NCI-H2227 (cell line): ENCODE measurements at regions not wholly inside any gene's neighbourhood (a gene's known extent, or its start where the extent isn't known, plus 50 kb on each side); places are given as distances from the start of the nearest gene placed in this dataset.
"Not testable (repeated sequence)": the region's sequence is repeated elsewhere in the genome, so short reads cannot be mapped to it uniquely, and the experiment has no call there.

ENCODE experiments used
- DNase-seq: peaks from one replicate; lab custom pipeline; 2025; ENCODE audit not compliant: unreplicated experiment; lab: John Stamatoyannopoulos, UW

DNA sequence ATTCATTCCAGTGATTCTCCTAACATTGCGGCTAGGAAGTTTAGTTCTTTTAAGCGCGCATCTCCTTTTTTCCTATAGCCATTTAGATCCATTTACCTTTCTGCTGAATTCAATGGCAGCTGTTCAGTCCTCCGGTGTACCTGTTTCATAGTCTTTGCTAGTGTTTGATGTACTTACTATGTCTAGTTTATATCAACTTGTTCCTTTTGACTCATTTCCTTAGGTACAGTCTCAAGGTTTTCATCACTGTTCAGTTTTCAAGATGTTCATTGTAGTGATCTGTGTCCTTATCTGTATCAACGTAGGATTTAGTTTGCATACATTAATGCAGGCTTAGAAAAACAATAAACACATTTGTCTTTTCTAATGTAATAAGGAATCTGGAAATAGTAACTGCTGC lies 59.0 kb upstream of the MBNL1 start:
- DNase-seq = no peak

- DNase-seq = no peak
Observed at GRCh38 chr3:152210697-152211096, 58.0 kb upstream of the MBNL1 start.

- no peak for DNase-seq
Observed at GRCh38 chr3:152211655-152212054, 57.1 kb upstream of the MBNL1 start.

DNA sequence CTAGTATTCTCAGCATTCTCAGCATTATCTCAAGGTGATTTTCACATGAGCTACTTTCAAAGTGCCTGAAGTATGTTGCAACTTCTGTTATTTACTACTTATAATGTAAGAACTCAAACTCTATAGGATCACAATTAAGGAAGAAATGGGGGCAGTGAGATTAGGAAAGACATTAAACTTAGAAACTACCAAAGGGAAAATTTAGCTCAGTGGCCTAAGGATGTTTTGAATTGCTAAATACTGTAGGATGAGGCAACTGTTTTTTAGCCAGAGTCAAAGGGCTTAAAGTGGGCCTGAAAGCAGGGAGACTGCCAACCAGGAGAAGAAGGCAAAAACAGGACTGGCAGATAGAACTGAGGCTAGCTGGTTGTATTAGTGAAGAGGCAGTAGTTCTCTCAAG lies 55.5 kb upstream of the MBNL1 start:
- no peak for DNase-seq

GRCh38 chr3:152213938-152214337 lies 54.8 kb upstream of the MBNL1 start:
- no peak for DNase-seq

DNA sequence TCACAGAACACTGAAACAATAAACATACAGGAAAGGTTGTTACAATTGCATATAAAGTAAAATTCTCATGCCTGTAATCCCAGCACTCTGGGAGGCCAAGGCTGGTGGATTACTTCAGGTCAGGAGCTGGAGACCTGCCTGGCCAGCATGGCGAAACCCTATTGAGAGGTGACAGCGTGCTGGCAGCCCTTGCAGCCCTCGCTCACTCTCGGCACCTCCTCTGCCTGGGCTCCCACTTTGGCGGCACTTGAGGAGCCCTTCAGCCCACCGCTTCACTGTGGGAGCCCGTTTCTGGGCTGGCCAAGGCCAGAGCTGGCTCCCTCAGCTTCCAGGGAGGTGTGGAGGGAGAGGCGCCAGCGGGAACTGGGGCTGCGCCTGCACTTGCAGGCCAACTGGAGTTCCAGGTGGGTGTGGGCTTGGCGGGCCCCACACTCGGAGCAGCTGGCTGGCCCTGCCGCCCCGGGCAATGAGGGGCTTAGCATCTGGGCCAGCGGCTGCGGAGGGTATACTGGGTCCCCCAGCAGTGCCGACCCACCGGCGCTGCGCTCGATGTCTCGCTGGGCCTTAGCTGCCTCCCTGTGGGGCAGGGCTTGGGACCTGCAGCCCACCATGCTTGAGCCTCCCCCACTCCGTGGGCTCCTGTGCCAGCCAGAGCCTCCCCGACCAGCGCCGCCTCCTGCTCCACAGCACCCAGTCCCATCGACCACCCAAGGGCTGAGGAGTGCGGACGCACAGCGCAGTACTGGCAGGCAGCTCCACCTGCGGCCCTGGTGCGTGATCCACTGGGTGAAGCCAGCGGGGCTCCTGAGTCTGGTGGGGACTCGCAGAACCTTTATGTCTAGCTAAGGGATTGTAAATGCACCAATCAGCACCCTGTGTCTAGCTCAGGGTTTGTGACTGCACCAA lies 51.5 kb upstream of the MBNL1 start:
- not testable (repeated sequence) for DNase-seq

GRCh38 chr3:152218602-152219001 lies 50.1 kb upstream of the MBNL1 start:
- DNase-seq = no peak
